Neural crest cell (in vitro differentiated cells): ENCODE measurements at regions not wholly inside any gene's neighbourhood (a gene's known extent, or its start where the extent isn't known, plus 50 kb on each side); places are given as distances from the start of the nearest gene placed in this dataset.

Experiments
- DNase-seq: peaks from one replicate; pipeline ENCODE4 v3.0.0; 2021; ENCODE audit warnings: low read depth, mixed read lengths, low spot score
- H3K27ac Mint-ChIP-seq: one replicate; pipeline ENCODE4 v1.8.0; 2021; ENCODE audit warnings: mild to moderate bottlenecking, mixed read lengths; ENCODE audit not compliant: unreplicated experiment
- H3K27me3 Mint-ChIP-seq: 2 replicates; pipeline ENCODE4 v1.8.0; 2021; ENCODE audit warnings: low read depth, mild to moderate bottlenecking, mixed read lengths
- H3K36me3 Mint-ChIP-seq: 2 replicates; pipeline ENCODE4 v1.8.0; 2021; ENCODE audit warnings: low read depth, mild to moderate bottlenecking, mixed read lengths
- H3K4me1 Mint-ChIP-seq: 2 replicates; pipeline ENCODE4 v1.8.0; 2021; ENCODE audit warnings: mixed read lengths
- H3K4me3 Mint-ChIP-seq: one replicate; pipeline ENCODE4 v1.8.0; 2021; ENCODE audit warnings: mild to moderate bottlenecking, mixed read lengths
- H3K9me3 Mint-ChIP-seq: 2 replicates; pipeline ENCODE4 v1.8.0; 2021; ENCODE audit warnings: mixed read lengths
- CTCF ChIP-seq: fragments of 200-600 bp; sonication (generic); conservative IDR thresholded peaks from 2 replicates; pipeline ENCODE4 v1.5.0; 2021; ENCODE audit warnings: antibody characterized with exemption, mild to moderate bottlenecking

GRCh38 chr2:128368437-128369107, 49.9 kb upstream of the HS6ST1 start:
- no peaks in the 10 kb centered on the region for H3K36me3 Mint-ChIP-seq
- H3K27ac Mint-ChIP-seq: no peak overlapping the region
- H3K27me3 Mint-ChIP-seq: peaks cover 69% of the 10 kb centered on the region
- H3K9me3 Mint-ChIP-seq: no peaks in the 10 kb centered on the region
- no peak for TF ChIP-seq CTCF
- peak overlapping the region; percentile 65 for H3K4me3 Mint-ChIP-seq
- H3K4me1 Mint-ChIP-seq: peaks cover 31% of the 10 kb centered on the region
- DNase-seq: no peak

GRCh38 chr2:128369108-128369555, 50.5 kb upstream of the HS6ST1 start:
- no peak overlapping the region for H3K27ac Mint-ChIP-seq
- H3K27me3 Mint-ChIP-seq: peaks cover 70% of the 10 kb centered on the region
- TF ChIP-seq CTCF: no peak
- H3K4me3 Mint-ChIP-seq: peak overlapping the region; percentile 65
- H3K4me1 Mint-ChIP-seq: peaks cover 26% of the 10 kb centered on the region
- no peaks in the 10 kb centered on the region for H3K9me3 Mint-ChIP-seq
- peak; percentile 37 for DNase-seq
- no peaks in the 10 kb centered on the region for H3K36me3 Mint-ChIP-seq

GRCh38 chr2:128369602-128370467, 51.2 kb upstream of the HS6ST1 start:
- Mint-ChIP-seq H3K4me3 (peak overlapping the region; percentile 65), H3K36me3 (no peaks in the 10 kb centered on the region), H3K9me3 (no peaks in the 10 kb centered on the region), H3K27ac (no peak overlapping the region), H3K4me1 (peaks cover 26% of the 10 kb centered on the region), H3K27me3 (peaks cover 72% of the 10 kb centered on the region)
- no peak for TF ChIP-seq CTCF
- DNase-seq: peak; percentile 26

GRCh38 chr2:128370468-128371247, 52.0 kb upstream of the HS6ST1 start:
- Mint-ChIP-seq H3K4me1 (peaks cover 26% of the 10 kb centered on the region), H3K27ac (no peak overlapping the region)

More at GRCh38 chr2:128370468-128371247, 52.0 kb upstream of the HS6ST1 start:
- TF ChIP-seq CTCF: no peak
- peaks cover 70% of the 10 kb centered on the region for H3K27me3 Mint-ChIP-seq
- H3K4me3 Mint-ChIP-seq: peak overlapping the region; percentile 10
- DNase-seq: no peak
- no peaks in the 10 kb centered on the region for H3K9me3 Mint-ChIP-seq
- no peaks in the 10 kb centered on the region for H3K36me3 Mint-ChIP-seq
